ENCODE measurements at regions not wholly inside any gene's neighbourhood (a gene's known extent, or its start where the extent isn't known, plus 50 kb on each side); places are given as distances from the start of the nearest gene placed in this dataset.

DNA sequence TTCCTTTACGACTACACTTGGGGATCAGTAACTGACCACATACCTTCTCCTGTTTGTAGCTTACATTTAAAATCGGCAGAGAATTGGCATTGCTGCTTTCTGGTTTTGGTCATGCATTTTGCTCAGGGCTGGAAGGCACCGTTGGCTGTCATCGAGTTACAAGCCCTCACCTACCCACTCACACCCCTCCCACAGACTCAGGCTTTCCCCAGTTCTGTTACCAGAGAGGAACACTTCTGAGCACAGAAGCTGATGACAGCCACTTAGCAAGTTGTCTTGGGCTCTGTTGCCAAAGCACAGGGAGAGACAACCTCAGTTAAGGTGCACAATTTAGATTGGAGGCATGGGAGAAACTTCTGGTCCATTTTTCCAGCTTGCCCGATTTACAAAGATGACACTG, 204.8 kb upstream of the TOPAZ1 start:
- no peaks in the 10 kb centered on the region for H3K4me1 ChIP-seq (ENCODE audit: control insufficient read depth in 1 of 2, insufficient read depth in 2 of 2, low read length in 2 of 2)
- H3K9me3 ChIP-seq (ENCODE audit: control insufficient read depth, low read length): no peaks in the 10 kb centered on the region
- no peak overlapping the region for H3K4me3 ChIP-seq (ENCODE audit: low read length in 2 of 2)
- ATAC-seq (ENCODE audit: low FRiP score) (no peak), DNase-seq (no peak)
- no peak overlapping the region for H3K27ac ChIP-seq (ENCODE audit: low read depth in 1 of 2, low read length in 2 of 2)
- no peaks in the 10 kb centered on the region for H3K36me3 ChIP-seq (ENCODE audit: control insufficient read depth in 1 of 2, insufficient read depth in 2 of 2, low read length in 1 of 2)
- 90 to 95% methylated on average over 5 of the region's 5 CpGs for WGBS, 2 donors
- no peaks in the 10 kb centered on the region for H3K27me3 ChIP-seq (ENCODE audit: control insufficient read depth in 1 of 2, insufficient read depth in 2 of 2, low read length in 1 of 2)
- intact Hi-C loops (cut with DNase I): no loop called here

GRCh38 chr3:44039006-44039405, 202.7 kb upstream of the TOPAZ1 start:
- 88 to 90% methylated on average over 2 of the region's 2 CpGs for WGBS, 2 donors
- ATAC-seq (ENCODE audit: low FRiP score): no peak

GRCh38 chr3:44041726-44042125, 200.0 kb upstream of the TOPAZ1 start:
- DNase-seq (no peak), ATAC-seq (ENCODE audit: low FRiP score) (no peak)
- Histone ChIP-seq H3K36me3 (ENCODE audit: control insufficient read depth in 1 of 2, insufficient read depth in 2 of 2, low read length in 1 of 2) (no peaks in the 10 kb centered on the region), H3K27me3 (ENCODE audit: control insufficient read depth in 1 of 2, insufficient read depth in 2 of 2, low read length in 1 of 2) (no peaks in the 10 kb centered on the region), H3K4me1 (ENCODE audit: control insufficient read depth in 1 of 2, insufficient read depth in 2 of 2, low read length in 2 of 2) (no peaks in the 10 kb centered on the region), H3K4me3 (ENCODE audit: low read length in 2 of 2) (no peak overlapping the region), H3K27ac (ENCODE audit: low read depth in 1 of 2, low read length in 2 of 2) (no peak overlapping the region), H3K9me3 (ENCODE audit: control insufficient read depth, low read length) (no peaks in the 10 kb centered on the region)
- intact Hi-C loops (cut with DNase I): no loop called here
- 68 to 92% methylated on average over 4 of the region's 4 CpGs for WGBS, 2 donors

More at GRCh38 chr3:44039006-44039405, 202.7 kb upstream of the TOPAZ1 start:
- H3K9me3 ChIP-seq (ENCODE audit: control insufficient read depth, low read length): no peaks in the 10 kb centered on the region
- H3K4me3 ChIP-seq (ENCODE audit: low read length in 2 of 2): no peak overlapping the region
- intact Hi-C loops (cut with DNase I): no loop called here
- no peaks in the 10 kb centered on the region for H3K27me3 ChIP-seq (ENCODE audit: control insufficient read depth in 1 of 2, insufficient read depth in 2 of 2, low read length in 1 of 2)
- H3K36me3 ChIP-seq (ENCODE audit: control insufficient read depth in 1 of 2, insufficient read depth in 2 of 2, low read length in 1 of 2): no peaks in the 10 kb centered on the region
- H3K4me1 ChIP-seq (ENCODE audit: control insufficient read depth in 1 of 2, insufficient read depth in 2 of 2, low read length in 2 of 2): no peaks in the 10 kb centered on the region
- DNase-seq: no peak
- H3K27ac ChIP-seq (ENCODE audit: low read depth in 1 of 2, low read length in 2 of 2): no peak overlapping the region

GRCh38 chr3:44042772-44043171, 198.9 kb upstream of the TOPAZ1 start:
- Histone ChIP-seq H3K27me3 (ENCODE audit: control insufficient read depth in 1 of 2, insufficient read depth in 2 of 2, low read length in 1 of 2) (no peaks in the 10 kb centered on the region), H3K36me3 (ENCODE audit: control insufficient read depth in 1 of 2, insufficient read depth in 2 of 2, low read length in 1 of 2) (no peaks in the 10 kb centered on the region), H3K9me3 (ENCODE audit: control insufficient read depth, low read length) (no peaks in the 10 kb centered on the region), H3K4me1 (ENCODE audit: control insufficient read depth in 1 of 2, insufficient read depth in 2 of 2, low read length in 2 of 2) (no peaks in the 10 kb centered on the region), H3K4me3 (ENCODE audit: low read length in 2 of 2) (no peak overlapping the region), H3K27ac (ENCODE audit: low read depth in 1 of 2, low read length in 2 of 2) (no peak overlapping the region)
- 74 to 88% methylated on average over 4 of the region's 4 CpGs for WGBS, 2 donors
- no peak for ATAC-seq (ENCODE audit: low FRiP score)
- DNase-seq: no peak
- intact Hi-C loops (cut with DNase I): no loop called here

GRCh38 chr3:44045476-44046275, 196.0 kb upstream of the TOPAZ1 start:
- 45 to 56% methylated on average over 4 of the region's 4 CpGs for WGBS, 2 donors
- DNase-seq (peak in 1 of 2 donors; percentile 72), ATAC-seq (ENCODE audit: low FRiP score) (no peak)
- Histone ChIP-seq H3K4me3 (ENCODE audit: low read length in 2 of 2) (no peak overlapping the region), H3K9me3 (ENCODE audit: control insufficient read depth, low read length) (no peaks in the 10 kb centered on the region), H3K27me3 (ENCODE audit: control insufficient read depth in 1 of 2, insufficient read depth in 2 of 2, low read length in 1 of 2) (no peaks in the 10 kb centered on the region), H3K36me3 (ENCODE audit: control insufficient read depth in 1 of 2, insufficient read depth in 2 of 2, low read length in 1 of 2) (no peaks in the 10 kb centered on the region), H3K27ac (ENCODE audit: low read depth in 1 of 2, low read length in 2 of 2) (no peak overlapping the region), H3K4me1 (ENCODE audit: control insufficient read depth in 1 of 2, insufficient read depth in 2 of 2, low read length in 2 of 2) (peaks cover 0 to 2% of the 10 kb centered on the region in 2 donors)
- intact Hi-C loops (cut with DNase I): no loop called here

DNA sequence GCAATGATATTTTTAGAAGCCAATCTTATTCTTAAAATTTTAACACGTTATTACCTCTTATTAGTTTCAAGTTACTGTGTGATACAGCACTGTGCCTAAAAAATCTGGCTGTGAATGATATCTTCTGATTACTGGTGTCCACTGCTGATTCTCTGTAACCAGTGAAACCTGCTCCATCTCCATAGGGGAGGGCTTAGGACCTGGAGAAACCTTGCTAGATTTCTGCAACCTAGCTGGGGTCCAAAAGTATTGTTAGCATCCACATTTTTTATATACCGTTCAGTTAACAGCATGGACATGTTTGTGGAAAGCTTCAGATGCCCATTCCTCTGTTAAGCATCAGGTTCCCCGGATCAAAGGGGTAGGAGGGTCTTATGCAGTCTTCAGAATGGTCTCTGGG, 193.9 kb upstream of the TOPAZ1 start:
- intact Hi-C loops (cut with DNase I): no loop called here
- 65 to 72% methylated on average over 3 of the region's 3 CpGs for WGBS, 2 donors
- Histone ChIP-seq H3K36me3 (ENCODE audit: control insufficient read depth in 1 of 2, insufficient read depth in 2 of 2, low read length in 1 of 2) (no peaks in the 10 kb centered on the region), H3K9me3 (ENCODE audit: control insufficient read depth, low read length) (no peaks in the 10 kb centered on the region), H3K27me3 (ENCODE audit: control insufficient read depth in 1 of 2, insufficient read depth in 2 of 2, low read length in 1 of 2) (no peaks in the 10 kb centered on the region), H3K4me1 (ENCODE audit: control insufficient read depth in 1 of 2, insufficient read depth in 2 of 2, low read length in 2 of 2) (peaks cover 0 to 2% of the 10 kb centered on the region in 2 donors), H3K27ac (ENCODE audit: low read depth in 1 of 2, low read length in 2 of 2) (no peak overlapping the region), H3K4me3 (ENCODE audit: low read length in 2 of 2) (no peak overlapping the region)
- DNase-seq (no peak), ATAC-seq (ENCODE audit: low FRiP score) (no peak)

- H3K9me3 ChIP-seq (ENCODE audit: control insufficient read depth, low read length): no peaks in the 10 kb centered on the region
- ATAC-seq (ENCODE audit: low FRiP score): no peak
- H3K27me3 ChIP-seq (ENCODE audit: control insufficient read depth in 1 of 2, insufficient read depth in 2 of 2, low read length in 1 of 2): no peaks in the 10 kb centered on the region
- H3K4me1 ChIP-seq (ENCODE audit: control insufficient read depth in 1 of 2, insufficient read depth in 2 of 2, low read length in 2 of 2): peaks cover 0 to 2% of the 10 kb centered on the region in 2 donors
- H3K36me3 ChIP-seq (ENCODE audit: control insufficient read depth in 1 of 2, insufficient read depth in 2 of 2, low read length in 1 of 2): no peaks in the 10 kb centered on the region
- intact Hi-C loops (cut with DNase I): no loop called here
- DNase-seq: no peak
- H3K27ac ChIP-seq (ENCODE audit: low read depth in 1 of 2, low read length in 2 of 2): no peak overlapping the region
- H3K4me3 ChIP-seq (ENCODE audit: low read length in 2 of 2): no peak overlapping the region
- WGBS, 2 donors: 32 to 48% methylated on average over 3 of the region's 3 CpGs
Observed at GRCh38 chr3:44048196-44048924, 193.3 kb upstream of the TOPAZ1 start.

DNA sequence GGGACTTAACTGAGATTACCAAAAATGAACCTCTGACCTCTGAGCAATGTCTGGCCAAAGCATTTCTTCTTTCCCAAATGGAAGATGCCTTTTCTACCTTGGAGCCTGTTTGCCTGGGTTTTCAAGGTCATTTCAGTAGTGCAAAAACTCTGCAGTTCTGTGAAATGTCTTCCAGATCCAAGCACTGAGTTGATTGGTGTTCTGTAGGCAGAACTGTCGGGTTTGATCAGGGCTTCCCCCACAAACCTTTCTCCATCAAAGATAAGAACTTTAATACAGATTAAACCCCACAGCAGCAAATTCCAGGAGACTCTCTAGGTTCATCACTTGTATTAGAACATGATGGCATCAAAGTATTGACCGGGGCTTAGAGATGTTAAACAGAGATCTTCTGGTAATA, 192.7 kb upstream of the TOPAZ1 start:
- 96 to 98% methylated on average over 2 of the region's 2 CpGs for WGBS, 2 donors
- H3K4me3 ChIP-seq (ENCODE audit: low read length in 2 of 2): no peak overlapping the region
- peaks cover 0 to 2% of the 10 kb centered on the region in 2 donors for H3K4me1 ChIP-seq (ENCODE audit: control insufficient read depth in 1 of 2, insufficient read depth in 2 of 2, low read length in 2 of 2)
- DNase-seq: no peak
- no peak overlapping the region for H3K27ac ChIP-seq (ENCODE audit: low read depth in 1 of 2, low read length in 2 of 2)
- H3K9me3 ChIP-seq (ENCODE audit: control insufficient read depth, low read length): no peaks in the 10 kb centered on the region
- intact Hi-C loops (cut with DNase I): no loop called here
- no peaks in the 10 kb centered on the region for H3K36me3 ChIP-seq (ENCODE audit: control insufficient read depth in 1 of 2, insufficient read depth in 2 of 2, low read length in 1 of 2)
- no peaks in the 10 kb centered on the region for H3K27me3 ChIP-seq (ENCODE audit: control insufficient read depth in 1 of 2, insufficient read depth in 2 of 2, low read length in 1 of 2)
- no peak for ATAC-seq (ENCODE audit: low FRiP score)

GRCh38 chr3:44050101-44050500, 191.6 kb upstream of the TOPAZ1 start:
- H3K27me3 ChIP-seq (ENCODE audit: control insufficient read depth in 1 of 2, insufficient read depth in 2 of 2, low read length in 1 of 2): no peaks in the 10 kb centered on the region
- H3K9me3 ChIP-seq (ENCODE audit: control insufficient read depth, low read length): no peaks in the 10 kb centered on the region
- H3K36me3 ChIP-seq (ENCODE audit: control insufficient read depth in 1 of 2, insufficient read depth in 2 of 2, low read length in 1 of 2): no peaks in the 10 kb centered on the region
- H3K4me1 ChIP-seq (ENCODE audit: control insufficient read depth in 1 of 2, insufficient read depth in 2 of 2, low read length in 2 of 2): peaks cover 0 to 2% of the 10 kb centered on the region in 2 donors
- ATAC-seq (ENCODE audit: low FRiP score) (no peak), DNase-seq (no peak)
- H3K27ac ChIP-seq (ENCODE audit: low read depth in 1 of 2, low read length in 2 of 2): no peak overlapping the region
- H3K4me3 ChIP-seq (ENCODE audit: low read length in 2 of 2): no peak overlapping the region
- WGBS, 2 donors: 94 to 97% methylated on average over 9 of the region's 9 CpGs
- intact Hi-C loops (cut with DNase I): no loop called here
